MM.1S (cell line): ENCODE measurements at regions not wholly inside any gene's neighbourhood (a gene's known extent, or its start where the extent isn't known, plus 50 kb on each side); places are given as distances from the start of the nearest gene placed in this dataset.

ENCODE experiments used
- EZH2 ChIP-seq: fragments of 300-600 bp; sonication (generic); optimal IDR thresholded peaks from 2 replicates; pipeline ENCODE3; 2017; ENCODE audit warnings: low read depth, mild to moderate bottlenecking, antibody characterized with exemption, low read length, mixed read lengths
- EZH2phosphoT487 ChIP-seq: fragments of 300-600 bp; sonication (generic); IDR thresholded peaks from 2 replicates; pipeline ENCODE4 v1.6.1; 2018; ENCODE audit warnings: antibody characterized with exemption, low read length
- TF ChIP-seq, protein P1 (sequence below): fragments of 300-600 bp; sonication (generic); IDR thresholded peaks from 2 replicates; pipeline ENCODE4 v1.5.1; 2016; ENCODE audit warnings: antibody characterized with exemption, low read length, mixed read lengths

DNA sequence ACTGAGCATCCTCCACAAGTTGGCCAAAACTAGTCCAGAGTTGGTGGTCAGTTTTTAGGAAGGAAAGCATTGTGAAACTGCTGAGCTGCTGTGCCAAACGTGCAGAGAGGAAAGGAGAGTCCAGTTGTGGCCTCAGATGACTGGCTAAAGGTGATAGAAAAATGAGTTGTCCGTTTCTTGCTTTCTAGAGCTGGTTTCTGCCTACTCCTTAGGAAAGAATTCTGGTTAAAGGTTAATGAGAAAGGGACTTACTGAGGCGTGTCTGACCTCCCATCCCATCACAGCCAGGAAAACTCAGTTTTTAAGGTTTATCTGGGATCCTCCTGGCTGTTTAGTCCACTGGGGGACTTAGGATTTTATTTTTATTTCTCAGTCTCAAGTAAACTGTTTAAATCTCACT lies 1186.3 kb downstream of the UQCRFS1 start:
- TF ChIP-seq, protein P1, sequence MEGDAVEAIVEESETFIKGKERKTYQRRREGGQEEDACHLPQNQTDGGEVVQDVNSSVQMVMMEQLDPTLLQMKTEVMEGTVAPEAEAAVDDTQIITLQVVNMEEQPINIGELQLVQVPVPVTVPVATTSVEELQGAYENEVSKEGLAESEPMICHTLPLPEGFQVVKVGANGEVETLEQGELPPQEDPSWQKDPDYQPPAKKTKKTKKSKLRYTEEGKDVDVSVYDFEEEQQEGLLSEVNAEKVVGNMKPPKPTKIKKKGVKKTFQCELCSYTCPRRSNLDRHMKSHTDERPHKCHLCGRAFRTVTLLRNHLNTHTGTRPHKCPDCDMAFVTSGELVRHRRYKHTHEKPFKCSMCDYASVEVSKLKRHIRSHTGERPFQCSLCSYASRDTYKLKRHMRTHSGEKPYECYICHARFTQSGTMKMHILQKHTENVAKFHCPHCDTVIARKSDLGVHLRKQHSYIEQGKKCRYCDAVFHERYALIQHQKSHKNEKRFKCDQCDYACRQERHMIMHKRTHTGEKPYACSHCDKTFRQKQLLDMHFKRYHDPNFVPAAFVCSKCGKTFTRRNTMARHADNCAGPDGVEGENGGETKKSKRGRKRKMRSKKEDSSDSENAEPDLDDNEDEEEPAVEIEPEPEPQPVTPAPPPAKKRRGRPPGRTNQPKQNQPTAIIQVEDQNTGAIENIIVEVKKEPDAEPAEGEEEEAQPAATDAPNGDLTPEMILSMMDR = no peak
- no peak for TF ChIP-seq EZH2
- no peak for TF ChIP-seq EZH2phosphoT487
